G401.6 (cell line): ENCODE measurements at regions not wholly inside any gene's neighbourhood (a gene's known extent, or its start where the extent isn't known, plus 50 kb on each side); places are given as distances from the start of the nearest gene placed in this dataset.

Experiments used
- FAIRE-seq: peaks from 2 replicates; lab custom pipeline; 2012; peaks lifted over from hg19 to GRCh38; lab: Jason Lieb, UNC

DNA sequence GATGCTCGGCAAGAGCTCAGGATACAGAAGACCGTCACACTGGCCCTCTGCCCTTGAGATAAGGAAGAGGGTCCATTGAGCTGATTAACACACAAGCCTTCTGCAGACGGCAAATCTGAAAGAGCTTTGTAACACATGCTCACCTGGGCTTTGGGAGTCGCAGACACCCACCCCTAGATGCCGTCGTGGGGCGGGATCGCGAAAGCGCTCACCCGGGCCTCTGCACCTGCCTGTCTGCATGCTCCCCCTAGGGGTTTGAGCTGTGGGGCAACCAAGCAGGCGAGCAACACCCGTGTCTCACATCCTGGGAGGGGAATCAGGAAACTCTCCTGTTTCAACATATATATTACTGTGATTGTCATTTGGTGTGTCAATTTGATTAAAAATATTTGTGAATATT, 99.8 kb upstream of the KCNH7 start:
- FAIRE-seq: no peak

DNA sequence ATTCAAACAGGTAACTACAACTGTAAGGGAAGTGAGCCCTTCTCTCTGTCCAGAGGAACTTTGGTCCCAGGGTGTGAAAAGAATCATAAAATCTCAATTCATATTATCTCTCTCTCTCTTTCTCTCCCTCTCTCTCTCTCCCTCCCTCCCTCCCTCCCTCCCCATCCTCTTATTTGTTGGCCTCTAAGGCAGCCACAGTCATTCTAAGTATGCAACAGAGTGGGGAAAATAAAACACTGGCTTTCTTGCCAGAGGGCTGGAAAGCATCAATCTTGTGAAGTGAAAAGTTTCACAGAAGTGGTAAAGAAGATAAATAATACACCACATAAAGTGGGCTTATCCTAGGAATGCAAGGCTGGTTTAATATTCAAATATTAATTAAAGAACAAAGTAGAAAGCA, 95.6 kb upstream of the KCNH7 start:
- FAIRE-seq: no peak

DNA sequence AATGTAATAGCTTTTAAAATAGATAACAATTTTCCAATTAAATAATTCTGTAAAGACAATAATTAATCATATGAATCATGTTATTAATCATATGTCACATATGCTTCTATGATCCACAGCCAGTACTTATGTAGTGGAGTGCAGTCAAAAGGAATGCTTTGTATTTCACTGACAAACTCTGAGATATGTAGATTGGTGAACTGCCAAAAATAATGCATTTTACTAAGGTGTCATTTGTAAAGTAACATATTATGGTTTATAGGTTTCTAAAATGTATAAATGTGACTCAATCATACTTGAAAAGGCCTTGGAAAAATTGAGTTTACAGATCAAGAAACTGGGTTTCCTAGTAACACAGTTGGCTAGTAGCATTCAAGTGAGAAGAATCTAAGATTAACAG, 93.8 kb upstream of the KCNH7 start:
- no peak for FAIRE-seq

DNA sequence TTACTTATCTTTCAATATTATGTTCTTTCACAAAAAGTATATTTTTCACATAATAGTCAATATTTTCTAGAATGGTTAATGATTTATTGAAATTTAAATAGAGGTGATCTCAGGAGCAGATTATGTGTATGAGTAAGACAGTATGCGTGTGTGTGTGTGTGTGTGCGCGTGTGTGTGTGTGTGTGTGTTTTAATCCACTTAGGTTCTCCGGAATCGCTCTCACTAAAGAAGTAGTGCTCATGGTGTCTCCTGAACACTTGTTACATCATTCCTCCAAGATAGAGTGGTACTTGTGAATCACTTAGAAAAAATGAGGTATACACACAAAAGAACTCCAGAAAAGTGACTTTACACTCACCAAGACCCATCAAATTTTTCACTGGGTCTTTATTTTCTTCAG, 91.0 kb upstream of the KCNH7 start:
- FAIRE-seq: no peak

DNA sequence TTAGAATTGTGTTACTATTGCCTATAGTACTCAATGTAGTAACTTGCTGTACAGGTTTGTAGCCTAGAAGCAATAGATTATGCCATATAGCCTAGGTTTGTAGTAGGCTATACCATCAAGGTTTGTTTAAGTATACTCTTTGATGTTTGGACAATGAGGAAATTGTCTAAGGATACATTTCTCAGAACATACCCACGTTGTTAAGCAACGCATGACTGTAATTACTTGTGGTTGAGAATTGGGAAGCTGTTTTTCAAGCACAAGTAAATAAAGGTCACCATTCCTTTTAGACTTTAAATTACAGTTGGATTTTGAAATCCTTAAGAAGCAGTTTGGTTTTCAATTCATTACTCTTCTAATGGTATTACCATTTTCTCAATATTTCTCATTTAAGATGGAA, 89.8 kb upstream of the KCNH7 start:
- no peak for FAIRE-seq

DNA sequence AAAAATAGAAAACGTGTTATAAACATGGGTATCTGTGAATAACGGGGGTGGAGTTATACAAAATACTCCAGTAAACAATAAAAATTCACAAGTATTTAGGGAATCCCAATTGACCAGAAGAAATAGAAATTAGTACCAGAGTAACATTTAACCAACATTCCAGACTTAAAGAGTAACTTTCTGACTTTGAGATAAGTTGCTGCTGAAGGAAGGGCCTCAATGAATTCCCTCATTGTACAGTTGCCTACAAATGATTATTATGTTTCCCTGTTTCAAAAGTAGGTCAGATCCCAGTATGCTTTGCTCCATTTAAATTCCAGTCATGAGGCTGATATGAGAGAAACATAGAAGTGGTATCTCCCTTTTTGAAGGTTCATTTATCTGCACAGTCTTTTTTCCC, 88.3 kb upstream of the KCNH7 start:
- no peak for FAIRE-seq

DNA sequence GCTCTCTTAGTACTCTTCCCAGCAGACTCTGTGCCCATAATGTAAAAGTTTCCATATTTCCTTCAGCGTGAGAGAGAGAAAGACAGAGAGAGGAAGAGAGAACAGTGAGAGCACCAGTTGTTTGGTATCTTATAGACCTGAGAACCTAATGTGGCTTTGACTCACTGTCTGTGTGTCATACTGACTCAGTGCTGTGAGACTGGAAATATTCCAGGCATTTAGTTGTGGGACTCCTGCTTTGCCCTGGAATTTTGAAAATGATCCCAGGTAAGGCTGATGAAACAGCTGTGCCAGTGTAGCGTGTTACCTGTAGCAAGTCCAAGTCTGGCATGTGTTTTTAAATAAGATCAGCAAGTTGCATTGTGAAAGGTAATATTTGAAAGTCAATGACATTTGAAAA, 87.9 kb upstream of the KCNH7 start:
- FAIRE-seq: no peak

DNA sequence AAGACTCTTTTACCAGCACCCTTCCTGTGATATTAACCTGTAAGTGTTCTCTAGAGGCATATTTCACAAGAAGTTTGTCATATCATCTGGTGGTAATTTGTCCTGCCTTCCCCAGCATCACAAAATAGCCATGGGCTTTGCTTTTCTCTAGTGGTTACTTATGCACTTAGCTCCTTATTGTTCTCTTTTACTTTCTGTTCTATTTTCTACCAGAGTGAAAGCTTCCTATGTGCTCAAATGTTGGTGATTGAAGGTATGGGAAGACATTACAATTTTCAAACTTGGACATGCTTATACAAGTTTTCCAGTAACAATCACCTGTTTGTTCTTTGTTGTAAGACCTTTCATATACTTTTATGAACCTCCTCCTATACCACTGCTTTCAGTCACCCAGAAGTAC, 87.0 kb upstream of the KCNH7 start:
- FAIRE-seq: no peak

DNA sequence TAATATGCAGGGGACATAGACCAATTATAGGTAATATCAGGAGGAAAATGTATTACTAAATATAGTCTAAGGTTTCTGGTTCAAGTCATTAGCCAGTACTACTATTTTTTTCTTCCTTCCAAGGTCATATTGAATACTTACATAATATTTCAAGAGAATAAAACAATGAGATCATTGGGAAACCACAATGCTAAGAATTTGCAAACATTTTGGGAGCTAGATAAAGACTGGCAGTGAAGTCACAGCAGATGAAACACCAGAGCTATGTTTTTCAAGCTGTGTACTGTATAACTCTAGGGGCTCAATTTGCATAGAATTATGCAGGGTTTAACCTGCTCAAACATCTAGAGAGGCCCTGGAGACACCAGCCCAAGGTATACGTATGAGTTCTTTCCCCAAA, 80.5 kb upstream of the KCNH7 start:
- no peak for FAIRE-seq

DNA sequence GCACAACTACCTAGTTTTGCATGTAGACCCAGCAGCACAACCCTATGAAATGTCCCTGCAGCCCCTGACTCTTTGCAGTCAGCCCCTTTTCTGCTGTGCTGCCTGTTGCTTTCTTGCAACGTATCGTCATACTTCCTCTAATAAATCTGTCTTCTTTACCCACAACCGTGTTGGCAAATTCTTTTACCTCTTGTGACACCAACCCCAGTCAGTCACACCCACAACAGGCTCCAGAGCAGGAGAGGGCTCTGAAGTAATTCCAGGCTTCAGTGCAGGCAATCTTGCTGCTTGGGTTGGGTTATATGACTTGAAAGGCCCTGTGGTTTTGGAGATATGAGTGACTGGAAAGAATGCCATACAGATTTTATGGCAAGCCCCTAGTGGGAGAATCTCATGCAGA, 79.1 kb upstream of the KCNH7 start:
- no peak for FAIRE-seq

DNA sequence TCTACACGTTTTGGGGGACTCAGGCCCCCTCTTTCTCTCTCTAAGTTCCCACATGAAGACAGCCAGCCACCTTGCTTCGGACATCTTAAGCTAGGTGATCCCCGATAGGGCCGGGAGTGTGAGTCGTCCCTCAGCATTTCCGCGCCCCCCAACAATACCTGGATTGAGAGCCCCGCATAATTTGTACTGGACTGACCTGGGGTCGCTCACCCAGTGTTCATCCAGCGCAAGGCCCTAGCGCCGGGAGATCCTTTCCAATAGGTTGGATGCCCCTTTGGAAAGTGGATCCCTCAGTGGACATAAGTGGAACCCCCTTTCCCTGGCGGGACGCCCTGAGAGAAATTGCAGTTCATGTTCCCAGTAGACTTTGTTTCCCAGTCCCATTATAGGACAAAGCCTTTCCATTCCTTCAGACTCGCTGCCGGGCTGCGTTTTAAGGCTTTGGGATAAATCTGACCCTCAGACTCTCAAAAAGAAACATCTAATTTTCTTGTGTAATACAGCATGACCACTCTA, 77.8 kb upstream of the KCNH7 start:
- no peak for FAIRE-seq

DNA sequence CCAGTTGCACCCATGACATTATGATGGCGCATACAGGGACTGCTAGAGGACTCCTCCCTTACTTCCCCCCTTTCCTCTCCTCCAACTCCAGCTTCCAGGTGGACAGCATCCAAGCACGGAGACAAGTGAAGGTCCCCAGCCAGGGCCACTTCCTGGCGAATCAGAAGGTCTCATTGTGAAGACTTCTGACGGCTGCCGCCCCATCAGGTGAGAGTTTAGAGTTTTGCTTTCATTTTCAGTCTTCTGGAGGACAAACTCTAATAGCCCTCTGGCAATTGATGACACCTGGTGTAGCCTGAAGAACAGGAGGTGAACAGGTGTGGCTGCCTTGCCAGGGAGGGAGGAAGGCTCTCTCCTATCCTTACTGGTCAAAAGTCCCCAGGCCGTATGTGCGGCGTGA, 77.3 kb upstream of the KCNH7 start:
- FAIRE-seq: no peak

DNA sequence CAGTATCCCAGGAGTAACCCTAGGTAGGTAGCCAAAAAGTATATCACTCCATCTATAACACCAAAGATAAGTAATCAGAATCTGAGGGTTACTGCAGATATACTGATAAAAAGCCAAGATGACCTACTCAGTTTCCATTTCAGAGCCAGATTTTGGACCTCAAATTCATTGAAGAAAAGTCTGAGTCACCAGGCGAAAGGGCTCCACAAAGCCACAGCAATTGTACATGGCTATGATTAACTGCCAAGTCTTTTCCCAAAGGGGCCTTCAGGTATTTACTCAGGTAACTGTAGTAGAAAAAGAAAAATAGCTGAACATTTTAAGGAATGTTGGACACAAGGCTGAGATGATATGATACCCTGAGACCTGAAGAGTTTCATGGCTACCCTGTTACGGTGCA, 75.6 kb upstream of the KCNH7 start:
- FAIRE-seq: no peak

DNA sequence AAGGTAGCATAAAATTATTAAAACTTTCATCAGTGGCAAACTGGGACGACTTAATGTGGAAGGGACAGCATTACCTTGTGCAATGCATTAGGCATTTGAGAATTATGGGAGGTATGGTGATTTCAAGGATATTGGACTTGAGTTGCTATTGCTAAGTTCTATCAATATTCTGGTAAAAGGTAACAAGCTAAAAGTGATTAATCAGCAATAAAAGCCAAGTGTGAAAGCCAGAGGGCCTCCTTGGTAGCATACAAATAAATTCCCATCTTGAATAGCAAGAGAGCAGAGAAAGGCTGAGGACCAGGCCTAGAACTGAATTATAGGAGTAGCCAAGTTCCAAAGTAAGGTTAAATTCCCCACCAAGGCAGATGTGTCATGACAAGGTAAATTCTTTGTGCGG, 74.2 kb upstream of the KCNH7 start:
- no peak for FAIRE-seq

DNA sequence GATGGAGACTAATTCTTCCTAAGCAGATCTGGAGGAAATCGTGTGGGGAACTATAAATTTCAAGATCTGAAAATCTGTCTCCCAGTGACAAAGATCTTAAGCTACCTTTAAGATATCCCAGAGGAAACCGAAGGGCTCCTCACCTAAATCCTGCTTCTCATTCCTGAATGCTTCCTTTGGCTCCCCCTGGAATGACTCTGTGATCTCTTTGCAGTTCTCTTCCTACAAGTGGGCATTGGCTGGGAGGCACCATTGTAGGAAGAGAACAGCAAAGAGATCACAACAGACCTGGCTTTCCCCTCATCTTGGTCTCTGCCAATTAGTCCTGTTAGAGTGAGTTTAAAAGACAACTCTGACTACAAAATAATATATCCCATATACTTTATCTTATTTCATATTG, 70.0 kb upstream of the KCNH7 start:
- FAIRE-seq: no peak

DNA sequence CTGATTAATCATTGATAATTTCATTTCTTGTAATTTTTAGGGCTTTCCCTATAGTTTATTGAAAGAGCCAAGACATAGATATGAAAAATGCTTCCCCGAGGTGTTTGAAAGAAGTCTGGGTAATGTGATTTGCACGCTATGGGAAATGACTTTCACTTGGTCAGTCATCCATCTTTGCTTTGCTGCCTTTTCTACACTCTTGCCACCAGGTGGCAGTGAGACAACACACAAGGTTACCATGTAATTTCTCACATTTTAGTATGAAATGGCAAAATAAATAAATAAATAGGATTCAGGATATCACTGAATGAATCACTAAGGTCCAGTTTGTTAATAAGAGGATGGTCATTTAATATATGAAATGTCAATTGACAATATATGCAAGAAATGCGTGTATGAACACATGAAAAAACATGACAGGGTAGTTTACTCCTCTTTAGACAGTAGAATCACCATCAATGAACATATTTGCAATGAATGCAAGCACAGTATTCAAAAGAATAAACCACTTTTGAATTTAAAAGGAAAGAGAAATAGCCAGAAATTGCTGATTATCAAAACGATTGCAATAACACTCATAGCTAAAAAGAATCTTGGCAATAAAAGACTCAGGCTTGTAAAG, 52.2 kb upstream of the KCNH7 start:
- peak; percentile 92 for FAIRE-seq

DNA sequence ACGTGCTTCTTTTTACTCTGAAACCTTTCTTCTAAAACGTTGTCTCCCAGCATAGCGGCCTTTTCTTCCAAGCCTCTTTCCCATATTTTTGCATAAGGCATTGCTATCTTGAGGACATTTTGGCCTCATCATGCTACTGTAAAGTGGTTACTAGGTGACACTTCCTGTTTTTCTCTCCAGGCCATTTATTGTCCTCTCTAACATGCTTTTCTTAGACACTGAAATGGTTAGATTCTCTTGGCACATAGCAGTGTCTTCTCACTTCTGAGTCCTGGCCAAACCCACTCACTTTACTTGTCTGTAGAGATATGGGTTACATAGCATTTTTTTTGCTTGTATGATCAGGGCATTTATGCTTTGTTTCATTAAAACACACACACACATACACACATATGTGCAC, 50.1 kb upstream of the KCNH7 start:
- FAIRE-seq: no peak
